Esophagus (tissue), 2 donors: ENCODE measurements at regions not wholly inside any gene's neighbourhood (a gene's known extent, or its start where the extent isn't known, plus 50 kb on each side); places are given as distances from the start of the nearest gene placed in this dataset.

ENCODE experiments used
- H3K27ac ChIP-seq, 2 donors: one replicate each; pipeline ENCODE4 v1.5.1; 2013; ENCODE audit warnings: low read depth in 2 of 2, mild to moderate bottlenecking in 2 of 2, inconsistent platforms in 1 of 2, low read length in 1 of 2, moderate library complexity in 1 of 2
- H3K27me3 ChIP-seq, 2 donors: one replicate each; pipeline ENCODE4 v1.6.1; 2013; ENCODE audit warnings: low read length in 2 of 2, control low read depth in 1 of 2, mild to moderate bottlenecking in 1 of 2; ENCODE audit not compliant: insufficient read depth in 2 of 2, control insufficient read depth in 1 of 2
- H3K36me3 ChIP-seq, 2 donors: one replicate each; pipeline ENCODE4 v1.6.1; 2013; ENCODE audit warnings: low read length in 1 of 2; ENCODE audit not compliant: control insufficient read depth in 2 of 2, insufficient read depth in 2 of 2
- H3K4me1 ChIP-seq, 2 donors: one replicate each; pipeline ENCODE4 v1.6.1; 2013; ENCODE audit warnings: low read length in 1 of 2; ENCODE audit not compliant: control insufficient read depth in 2 of 2, insufficient read depth in 2 of 2
- H3K4me3 ChIP-seq, 2 donors: one replicate each; pipeline ENCODE4 v1.5.1; 2013; ENCODE audit warnings: low read length in 2 of 2, mild to moderate bottlenecking in 2 of 2, low read depth in 1 of 2, moderate library complexity in 1 of 2
- H3K9me3 ChIP-seq, 2 donors: one replicate each; pipeline ENCODE4 v1.6.1; 2013; ENCODE audit warnings: mild to moderate bottlenecking in 2 of 2, low read depth in 1 of 2, low read length in 1 of 2, moderate library complexity in 1 of 2; ENCODE audit not compliant: control insufficient read depth in 2 of 2, insufficient read depth in 1 of 2
- WGBS, 2 donors: extraction: QIAGEN DNeasy Blood & Tissue Kit; methylation state at CpG; one replicate each; pipeline ENCODE4 v1.1.7; 2013; 5-methylcytosine and 5-hydroxymethylcytosine counted together
- donor health status: healthy with polysubstance abuse.
- donor health status: Bipolar disorder and iron deficiency.

- Histone ChIP-seq H3K27ac (no peak overlapping the region), H3K4me3 (no peak overlapping the region), H3K9me3 (no peaks in the 10 kb centered on the region), H3K36me3 (no peaks in the 10 kb centered on the region), H3K4me1 (no peaks in the 10 kb centered on the region), H3K27me3 (no peaks in the 10 kb centered on the region)
- WGBS, 2 donors = 44 to 61% methylated on average over 1 of the region's 1 CpG
Observed at GRCh38 chr6:141641951-141642350, 490.8 kb upstream of the GJE1 start.

DNA sequence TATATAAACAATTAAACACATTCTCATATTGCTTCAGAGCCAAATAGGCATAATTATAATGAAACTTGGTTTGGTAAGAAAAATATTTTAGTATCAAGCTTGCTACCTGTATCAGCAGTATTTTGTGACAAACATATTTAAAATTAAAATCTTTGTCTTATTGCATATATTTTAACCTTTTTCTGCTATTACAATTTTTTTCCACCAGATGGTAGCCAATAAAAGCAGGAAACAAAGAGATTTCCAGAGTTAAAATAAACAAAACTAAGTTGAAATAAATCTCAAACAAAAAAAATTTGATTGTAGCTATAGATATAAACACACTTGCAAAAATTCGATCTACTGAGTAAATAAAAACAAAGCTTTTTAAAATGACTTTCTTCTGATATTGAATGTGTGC lies 491.3 kb upstream of the GJE1 start:
- Histone ChIP-seq H3K4me1 (no peaks in the 10 kb centered on the region), H3K27ac (no peak overlapping the region), H3K27me3 (no peaks in the 10 kb centered on the region), H3K4me3 (no peak overlapping the region), H3K9me3 (no peaks in the 10 kb centered on the region), H3K36me3 (no peaks in the 10 kb centered on the region)
- WGBS, 2 donors = 28 to 29% methylated on average over 1 of the region's 1 CpG

DNA sequence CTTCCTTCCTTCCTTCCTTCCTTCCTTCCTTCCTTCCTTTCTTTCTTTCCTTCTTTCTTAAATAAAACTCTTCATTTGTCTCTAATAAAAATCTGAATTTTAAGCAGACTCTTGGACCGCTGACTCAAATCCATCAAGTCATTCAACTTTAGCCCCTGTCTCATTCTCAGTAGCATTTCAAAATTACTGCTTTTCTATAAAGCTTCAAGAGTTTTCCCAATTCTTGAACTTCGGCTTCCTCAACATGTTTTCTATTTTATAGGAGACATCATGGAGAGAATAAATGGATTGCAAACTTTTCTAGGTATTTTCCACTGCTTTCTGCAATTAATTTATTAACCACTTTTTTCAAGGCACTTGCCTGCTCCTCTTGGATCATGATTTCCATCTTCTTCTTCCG lies 497.1 kb upstream of the GJE1 start:
- Histone ChIP-seq H3K27ac (no peak overlapping the region), H3K9me3 (no peaks in the 10 kb centered on the region), H3K4me3 (no peak overlapping the region), H3K4me1 (no peaks in the 10 kb centered on the region), H3K36me3 (no peaks in the 10 kb centered on the region), H3K27me3 (no peaks in the 10 kb centered on the region)
- 93 to 94% methylated on average over 3 of the region's 3 CpGs for WGBS, 2 donors

DNA sequence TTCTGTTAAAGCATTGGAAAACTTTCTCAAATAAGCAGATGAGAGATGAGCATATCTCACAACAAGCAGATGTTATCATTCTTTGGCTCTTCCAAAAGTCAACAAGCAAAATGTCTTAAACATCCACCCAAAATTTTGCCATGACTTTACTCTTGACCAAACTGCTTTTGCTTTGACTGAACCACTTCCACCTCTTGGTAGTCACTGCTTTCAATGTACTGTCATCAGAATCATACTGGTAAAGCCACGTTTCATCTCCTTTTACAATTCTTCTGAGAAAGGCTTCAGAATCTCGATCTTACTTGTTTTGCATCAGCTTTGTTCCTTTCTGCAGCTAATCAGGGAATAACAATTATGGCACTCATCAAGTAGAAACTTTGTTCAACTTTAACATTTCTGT lies 498.5 kb upstream of the GJE1 start:
- 60 to 62% methylated on average over 2 of the region's 2 CpGs for WGBS, 2 donors

DNA sequence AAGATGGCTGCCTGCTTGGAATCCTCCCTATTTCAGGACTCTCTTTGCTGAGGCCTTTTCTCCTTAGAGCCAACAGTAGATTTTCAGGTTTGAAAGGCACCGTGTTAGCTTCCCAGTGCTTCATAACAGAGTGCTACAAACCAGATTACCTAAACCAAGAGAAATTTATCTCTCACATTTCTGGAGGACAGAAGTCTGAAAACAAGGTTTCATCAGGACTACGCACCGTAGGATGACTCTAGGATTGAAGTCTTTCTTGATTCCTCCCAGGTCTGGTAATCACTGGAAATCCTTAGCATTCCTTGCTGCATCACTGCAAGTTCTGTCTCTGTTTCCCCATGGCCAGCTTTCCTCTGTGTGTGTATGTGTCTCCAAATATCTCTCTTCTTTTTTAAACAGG lies 508.4 kb upstream of the GJE1 start:
- no peaks in the 10 kb centered on the region for H3K27me3 ChIP-seq
- H3K27ac ChIP-seq = no peak overlapping the region
- no peaks in the 10 kb centered on the region for H3K9me3 ChIP-seq
- H3K36me3 ChIP-seq = no peaks in the 10 kb centered on the region
- no peaks in the 10 kb centered on the region for H3K4me1 ChIP-seq
- WGBS, 2 donors = 87 to 96% methylated on average over 3 of the region's 3 CpGs
- no peak overlapping the region for H3K4me3 ChIP-seq

More for the DNA sequence above, 498.5 kb upstream of the GJE1 start:
- H3K27ac ChIP-seq = no peak overlapping the region
- H3K4me3 ChIP-seq = no peak overlapping the region
- no peaks in the 10 kb centered on the region for H3K4me1 ChIP-seq
- no peaks in the 10 kb centered on the region for H3K27me3 ChIP-seq
- H3K9me3 ChIP-seq = no peaks in the 10 kb centered on the region
- no peaks in the 10 kb centered on the region for H3K36me3 ChIP-seq

DNA sequence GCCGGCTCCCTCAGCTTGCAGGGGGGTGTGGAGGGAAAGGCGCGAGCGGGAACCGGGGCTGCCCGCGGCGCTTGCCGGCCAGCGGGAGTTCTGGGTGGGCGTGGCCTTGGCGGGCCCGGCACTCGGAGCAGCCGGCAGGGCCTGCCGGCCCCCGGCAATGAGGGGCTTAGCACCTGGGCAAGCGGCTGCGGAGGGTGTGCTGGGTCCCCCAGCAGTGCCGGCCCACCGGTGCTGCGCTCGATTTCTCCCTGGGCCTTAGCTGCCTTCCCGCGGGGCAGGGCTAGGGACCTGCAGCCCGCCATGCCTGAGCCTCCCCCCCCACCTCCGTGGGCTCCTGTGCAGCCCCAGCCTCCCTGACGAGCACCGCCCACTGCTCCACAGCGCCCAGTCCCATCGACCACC lies 514.5 kb upstream of the GJE1 start:
- Histone ChIP-seq H3K36me3 (no peaks in the 10 kb centered on the region), H3K27ac (no peak overlapping the region), H3K9me3 (no peaks in the 10 kb centered on the region), H3K4me1 (no peaks in the 10 kb centered on the region), H3K4me3 (no peak overlapping the region), H3K27me3 (no peaks in the 10 kb centered on the region)
- 91 to 95% methylated on average over 21 to 31 of the region's 31 CpGs for WGBS, 2 donors

DNA sequence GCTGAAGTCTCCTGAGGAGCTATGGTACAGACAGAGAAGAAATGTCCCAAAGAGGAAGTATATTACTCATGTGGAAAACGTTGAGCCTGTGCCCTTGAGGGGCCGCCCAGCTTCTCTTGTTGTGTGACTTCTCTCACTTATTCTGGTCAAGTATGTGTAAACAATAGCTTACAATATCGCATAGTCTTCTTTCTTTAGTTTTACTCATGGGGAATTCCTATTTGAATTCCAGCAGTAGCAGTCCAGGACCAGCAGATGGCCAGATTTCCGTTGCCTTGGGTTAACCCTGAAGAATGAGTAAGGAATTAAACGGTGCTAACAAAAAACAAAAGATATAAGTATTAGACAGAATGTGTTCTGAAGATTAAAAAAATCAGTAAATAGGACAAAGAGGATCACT lies 522.0 kb upstream of the GJE1 start:
- Histone ChIP-seq H3K27me3 (no peaks in the 10 kb centered on the region), H3K9me3 (peaks cover 0 to 2% of the 10 kb centered on the region in 2 donors), H3K4me3 (no peak overlapping the region), H3K36me3 (no peaks in the 10 kb centered on the region), H3K27ac (no peak overlapping the region), H3K4me1 (no peaks in the 10 kb centered on the region)
- WGBS, 2 donors = 48 to 51% methylated on average over 5 of the region's 5 CpGs

DNA sequence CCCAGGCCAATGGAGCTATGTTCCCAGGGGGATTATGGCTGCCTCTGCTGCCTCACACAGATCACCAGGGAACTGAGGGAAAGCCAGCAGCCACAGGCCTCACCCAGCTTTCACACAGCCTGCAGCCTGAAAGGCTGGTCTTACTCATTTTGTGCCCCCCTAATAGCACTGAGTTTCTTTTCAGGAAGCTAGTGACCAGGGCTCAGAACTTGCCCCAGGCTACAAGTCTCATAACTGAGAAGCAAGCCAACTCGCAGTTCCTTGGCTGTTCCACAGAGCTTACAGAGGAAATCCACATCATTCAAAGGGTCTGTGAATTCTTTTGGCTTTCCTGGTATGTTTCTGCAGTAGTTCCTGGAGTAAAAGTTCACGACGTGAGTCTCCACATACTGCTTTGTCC lies 524.8 kb upstream of the GJE1 start:
- H3K36me3 ChIP-seq = no peaks in the 10 kb centered on the region
- no peak overlapping the region for H3K27ac ChIP-seq
- no peak overlapping the region for H3K4me3 ChIP-seq
- WGBS, 2 donors = 71 to 92% methylated on average over 3 of the region's 3 CpGs
- H3K27me3 ChIP-seq = no peaks in the 10 kb centered on the region
- H3K9me3 ChIP-seq = peaks cover 0 to 2% of the 10 kb centered on the region in 2 donors
- H3K4me1 ChIP-seq = no peaks in the 10 kb centered on the region

GRCh38 chr6:141598487-141598886 lies 534.2 kb upstream of the GJE1 start:
- Histone ChIP-seq H3K27me3 (no peaks in the 10 kb centered on the region), H3K4me1 (no peaks in the 10 kb centered on the region), H3K27ac (no peak overlapping the region), H3K9me3 (no peaks in the 10 kb centered on the region), H3K4me3 (no peak overlapping the region), H3K36me3 (no peaks in the 10 kb centered on the region)

GRCh38 chr6:141594874-141595273 lies 537.9 kb upstream of the GJE1 start:
- Histone ChIP-seq H3K27ac (no peak overlapping the region), H3K36me3 (no peaks in the 10 kb centered on the region), H3K4me1 (no peaks in the 10 kb centered on the region), H3K9me3 (no peaks in the 10 kb centered on the region), H3K4me3 (no peak overlapping the region), H3K27me3 (no peaks in the 10 kb centered on the region)
